LNCAP (cell line): ENCODE measurements at regions not wholly inside any gene's neighbourhood (a gene's known extent, or its start where the extent isn't known, plus 50 kb on each side); places are given as distances from the start of the nearest gene placed in this dataset.

ENCODE experiments used
- CTCF ChIP-seq: fragments of 450-650 bp; IDR thresholded peaks from 2 replicates; pipeline ENCODE4 v1.5.1; 2017; ENCODE audit warnings: mild to moderate bottlenecking

DNA sequence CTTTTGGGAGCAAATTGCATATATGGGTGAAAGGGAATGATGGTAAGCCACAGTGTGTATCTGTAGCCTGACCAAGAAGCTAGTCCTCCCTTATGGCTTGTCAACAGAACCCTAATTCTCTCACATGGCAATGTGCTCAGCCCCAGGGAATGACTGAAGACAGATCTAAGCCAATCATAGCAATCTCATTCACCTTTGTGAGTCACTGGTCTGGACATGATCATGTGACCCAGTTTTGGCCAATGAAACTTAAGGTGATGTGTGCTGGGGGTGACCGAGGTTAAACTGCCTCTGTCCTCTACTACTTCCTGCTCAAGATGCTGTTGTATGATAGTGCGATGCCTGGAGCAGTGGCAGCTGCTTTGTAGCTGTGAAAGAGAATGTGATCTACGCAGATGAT is 491.2 kb upstream of the HS6ST1 start:
- no peak for TF ChIP-seq CTCF

DNA sequence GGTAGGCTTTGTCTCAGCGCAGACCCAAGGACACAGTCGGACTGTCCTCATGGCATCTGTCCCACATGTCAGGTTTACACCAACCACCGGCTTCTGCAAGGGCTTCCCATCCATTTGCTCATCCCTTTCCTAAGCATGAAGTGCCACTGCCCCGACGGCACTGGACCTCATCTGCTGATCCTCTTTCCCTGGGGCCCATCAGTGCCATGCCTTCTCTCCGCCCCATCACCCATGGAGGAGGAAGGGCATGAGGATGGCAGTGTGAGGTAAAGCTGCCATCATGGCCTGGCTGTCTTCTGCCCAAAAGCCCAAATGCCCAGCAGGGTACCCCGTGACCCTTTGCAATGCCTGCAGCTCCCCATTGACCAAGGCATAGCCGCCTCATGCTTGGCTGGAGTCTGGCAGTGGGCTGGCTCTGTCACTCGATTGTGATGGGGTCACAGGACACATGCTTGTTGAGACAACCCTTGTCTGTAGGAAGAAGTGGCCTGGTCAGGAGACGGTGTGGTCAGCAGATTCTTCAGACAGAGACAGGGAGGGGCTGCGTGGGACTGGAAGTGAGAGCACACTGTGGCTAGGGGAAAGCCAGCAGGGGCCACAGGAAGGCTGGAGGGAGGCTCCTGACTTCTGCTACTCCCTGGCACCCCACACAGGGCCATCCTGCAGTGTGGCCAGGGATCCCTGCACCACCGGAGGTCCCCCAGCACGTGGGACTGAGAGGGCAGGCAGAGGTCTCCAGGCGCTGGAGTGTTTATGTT is 493.7 kb upstream of the HS6ST1 start:
- TF ChIP-seq CTCF: no peak

- no peak for TF ChIP-seq CTCF
Measured at GRCh38 chr2:128813352-128814034, 494.8 kb upstream of the HS6ST1 start.

DNA sequence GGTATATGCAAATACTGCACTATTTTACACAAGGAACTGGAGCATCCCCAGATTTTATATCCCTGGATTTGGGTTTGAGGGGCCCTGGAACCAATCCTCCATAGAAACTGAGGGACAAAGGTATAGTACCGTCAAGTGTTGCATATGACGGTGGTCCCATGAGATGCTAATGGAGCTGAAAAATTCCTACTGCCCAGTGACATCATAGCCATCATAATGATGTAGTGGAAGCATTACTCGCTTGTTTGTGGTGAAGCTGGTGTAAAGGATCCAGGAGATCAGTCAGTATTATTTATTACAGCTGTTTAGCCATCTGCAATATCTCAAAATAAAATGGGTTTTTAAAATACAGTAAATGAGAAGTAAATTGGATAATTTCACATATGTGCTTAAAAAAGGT is 496.6 kb upstream of the HS6ST1 start:
- no peak for TF ChIP-seq CTCF

GRCh38 chr2:128817171-128817570 is 498.5 kb upstream of the HS6ST1 start:
- TF ChIP-seq CTCF: no peak

GRCh38 chr2:128817813-128818212 is 499.1 kb upstream of the HS6ST1 start:
- TF ChIP-seq CTCF: no peak

- no peak for TF ChIP-seq CTCF
Measured at GRCh38 chr2:128818248-128818647, 499.6 kb upstream of the HS6ST1 start.
